H1 (cell line): ENCODE measurements at regions not wholly inside any gene's neighbourhood (a gene's known extent, or its start where the extent isn't known, plus 50 kb on each side); places are given as distances from the start of the nearest gene placed in this dataset.

Source experiments
- CTCF ChIA-PET: fragments of 300-600 bp; sonication (Branson Sonifier 250); formaldehyde crosslinking; loops from one replicate; lab custom pipeline; 2021; ENCODE audit not compliant: partially characterized antibody; lab: Charles Lee
- POLR2A ChIA-PET: fragments of 300-600 bp; sonication (Branson Sonifier 250); formaldehyde crosslinking; loops from one replicate; lab custom pipeline; 2021; ENCODE audit warnings: inconsistent platforms; ENCODE audit not compliant: partially characterized antibody; lab: Charles Lee
- DNase-seq, 2 experiments: peaks; one replicate each; pipeline versions ENCODE4 v3.0.0 to v3.0.0-alpha.2; 2010 to 2022; ENCODE audit warnings: low spot score in 2 of 2, low read depth in 1 of 2, mixed read lengths in 1 of 2
- FAIRE-seq: peaks from 2 replicates; lab custom pipeline; 2011; peaks lifted over from hg19 to GRCh38; lab: Jason Lieb, UNC
- H2AFZ ChIP-seq: 2 replicates; pipeline ENCODE4 v1.8.1; 2012; ENCODE audit warnings: low read length, inconsistent platforms
- H2AK5ac ChIP-seq: 2 replicates; pipeline ENCODE4 v1.6.1; 2013; ENCODE audit warnings: low read depth, low read length
- H2BK120ac ChIP-seq: replicated peaks from 2 replicates; pipeline ENCODE3; 2013; ENCODE audit warnings: low read depth, low read length, inconsistent platforms
- H2BK12ac ChIP-seq: 2 replicates; pipeline ENCODE4 v1.6.1; 2013; ENCODE audit warnings: low read depth, low read length
- H2BK15ac ChIP-seq: 2 replicates; pipeline ENCODE4 v1.6.1; 2013; ENCODE audit warnings: low read length
- H2BK20ac ChIP-seq: 2 replicates; pipeline ENCODE4 v1.6.1; 2013; ENCODE audit warnings: low read length
- H2BK5ac ChIP-seq: 2 replicates; pipeline ENCODE4 v1.6.1; 2013; ENCODE audit warnings: low read depth, low read length
- H3K14ac ChIP-seq: 2 replicates; pipeline ENCODE4 v1.6.1; 2013; ENCODE audit warnings: inconsistent platforms; ENCODE audit not compliant: insufficient read length
- H3K18ac ChIP-seq: 2 replicates; pipeline ENCODE4 v1.6.1; 2013; ENCODE audit warnings: low read length; ENCODE audit errors: extremely low read depth
- H3K23ac ChIP-seq: 2 replicates; pipeline ENCODE4 v1.6.1; 2013; ENCODE audit warnings: inconsistent platforms; ENCODE audit not compliant: insufficient read length
- H3K23me2 ChIP-seq: 2 replicates; pipeline ENCODE4 v1.6.1; 2013; ENCODE audit warnings: low read depth, low read length
- H3K27ac ChIP-seq: 2 replicates; pipeline ENCODE4 v1.6.1; 2011; ENCODE audit warnings: low read depth, low read length, inconsistent platforms
- H3K27me3 ChIP-seq, 4 experiments: replicated peaks in 1 of 4; 1 replicate in 1 of 4; 2 replicates in 3 of 4; pipeline versions ENCODE4 v1.6.1 to v1.8.1; 2011 to 2013; ENCODE audit warnings: low read length in 3 of 4, mild to moderate bottlenecking in 3 of 4, inconsistent platforms in 2 of 4, mixed read lengths in 2 of 4, moderate library complexity in 1 of 4; ENCODE audit not compliant: control insufficient read depth in 3 of 4, insufficient read depth in 3 of 4; ENCODE audit errors: extremely low read depth in 1 of 4
- H3K36me3 ChIP-seq, 4 experiments: 2 replicates each; pipeline versions ENCODE4 v1.6.1 to v1.8.1; 2011 to 2013; ENCODE audit warnings: mild to moderate bottlenecking in 4 of 4, low read length in 3 of 4, moderate library complexity in 2 of 4, control low read depth in 1 of 4, inconsistent platforms in 1 of 4; ENCODE audit not compliant: insufficient read depth in 4 of 4, control insufficient read depth in 2 of 4
- H3K4ac ChIP-seq: replicated peaks from 2 replicates; pipeline ENCODE3; 2013; ENCODE audit warnings: low read length, low read depth, mixed read lengths, inconsistent platforms; ENCODE audit not compliant: insufficient read length
- H3K4me1 ChIP-seq, 4 experiments: replicated peaks in 1 of 4; 1 replicate in 1 of 4; 2 replicates in 3 of 4; pipeline versions ENCODE4 v1.6.1 to v1.8.1; 2011 to 2013; ENCODE audit warnings: low read length in 3 of 4, inconsistent platforms in 2 of 4, mixed read lengths in 1 of 4; ENCODE audit not compliant: insufficient read depth in 4 of 4, control insufficient read depth in 3 of 4
- H3K4me2 ChIP-seq, 2 experiments: 2 replicates each; pipeline versions ENCODE4 v1.6.1 to v1.8.1; 2011 to 2013; ENCODE audit warnings: low read depth in 2 of 2, low read length in 2 of 2, control low read depth in 1 of 2, inconsistent platforms in 1 of 2, mild to moderate bottlenecking in 1 of 2; ENCODE audit not compliant: insufficient read depth in 1 of 2
- H3K4me3 ChIP-seq, 4 experiments: fragments of 200-600, 300-600 bp in 1 of 4; sonication (generic), shearing (Covaris generic), sonication (Bioruptor Twin) in 1 of 4; 2 replicates each; pipeline versions ENCODE4 v1.5.1 to v1.8.1; 2011 to 2016; ENCODE audit warnings: low read length in 4 of 4, low read depth in 3 of 4, control low read depth in 2 of 4, inconsistent platforms in 2 of 4, mild to moderate bottlenecking in 2 of 4, mixed read lengths in 1 of 4, moderate library complexity in 1 of 4; ENCODE audit not compliant: insufficient read depth in 2 of 4; ENCODE audit errors: extremely low read depth in 1 of 4
- H3K56ac ChIP-seq: replicated peaks from 2 replicates; pipeline ENCODE3; 2013; ENCODE audit warnings: low read depth, mild to moderate bottlenecking, mixed read lengths, low read length, inconsistent platforms; ENCODE audit not compliant: insufficient read length
- H3K79me1 ChIP-seq: 2 replicates; pipeline ENCODE4 v1.6.1; 2013; ENCODE audit warnings: low read depth, low read length, control low read depth
- H3K79me2 ChIP-seq, 2 experiments: 2 replicates each; pipeline versions ENCODE4 v1.6.1 to v1.8.1; 2012 to 2013; ENCODE audit warnings: low read length in 2 of 2, mild to moderate bottlenecking in 2 of 2, inconsistent platforms in 1 of 2; ENCODE audit not compliant: insufficient read depth in 2 of 2, control insufficient read depth in 1 of 2
- H3K9ac ChIP-seq, 4 experiments: replicated peaks in 1 of 4; 1 replicate in 1 of 4; 2 replicates in 3 of 4; pipeline versions ENCODE4 v1.6.1 to v1.8.1; 2011 to 2013; ENCODE audit warnings: low read depth in 3 of 4, low read length in 3 of 4, control low read depth in 2 of 4, mild to moderate bottlenecking in 2 of 4, moderate library complexity in 2 of 4, inconsistent platforms in 1 of 4; ENCODE audit errors: extremely low read depth in 1 of 4
- H3K9me3 ChIP-seq, 2 experiments: 2 replicates each; pipeline versions ENCODE4 v1.6.1 to v1.8.1; 2012 to 2013; ENCODE audit warnings: mild to moderate bottlenecking in 2 of 2, moderate library complexity in 2 of 2, control low read depth in 1 of 2, inconsistent platforms in 1 of 2, low read depth in 1 of 2, low read length in 1 of 2, mixed read lengths in 1 of 2; ENCODE audit not compliant: insufficient read depth in 2 of 2
- H4K20me1 ChIP-seq, 2 experiments: replicated peaks in 1 of 2; 2 replicates each; pipeline versions ENCODE3 to v1.8.1; 2011 to 2013; ENCODE audit warnings: inconsistent platforms in 2 of 2, low read length in 2 of 2, mild to moderate bottlenecking in 1 of 2; ENCODE audit not compliant: insufficient read depth in 2 of 2, control insufficient read depth in 1 of 2
- H4K5ac ChIP-seq: 2 replicates; pipeline ENCODE4 v1.6.1; 2013; ENCODE audit warnings: low read length, low read depth, mixed read lengths, inconsistent platforms; ENCODE audit not compliant: insufficient read length
- H4K8ac ChIP-seq: 2 replicates; pipeline ENCODE4 v1.8.0; 2013; ENCODE audit warnings: mild to moderate bottlenecking, moderate library complexity, low read length, inconsistent platforms; ENCODE audit not compliant: insufficient read depth; ENCODE audit errors: extremely low read depth
- H4K91ac ChIP-seq: replicated peaks from 2 replicates; pipeline ENCODE3; 2013; ENCODE audit warnings: low read length, mixed read lengths, inconsistent platforms; ENCODE audit not compliant: insufficient read length
- BACH1 ChIP-seq: IDR thresholded peaks from 2 replicates; pipeline ENCODE4 v1.6.1; 2012; ENCODE audit warnings: low read length, improper control_type of control experiment
- CBX5 ChIP-seq: fragments of 300-800, 300-1000 bp; sonication (generic); IDR thresholded peaks from 2 replicates; pipeline ENCODE4 v1.7.1; 2016; ENCODE audit warnings: antibody characterized with exemption, low read length, low read depth
- CBX8 ChIP-seq: fragments of 300-800, 300-1000 bp; sonication (generic); IDR thresholded peaks from 2 replicates; pipeline ENCODE4 v1.7.1; 2016; ENCODE audit warnings: low read depth, low read length, borderline replicate concordance
- EGR1 ChIP-seq: IDR thresholded peaks from 2 replicates; pipeline ENCODE4 v1.6.1; 2011; ENCODE audit warnings: low read depth, low read length, borderline replicate concordance
- EP300 ChIP-seq, 2 experiments: IDR thresholded peaks; 1 replicate in 1 of 2; 2 replicates in 1 of 2; pipeline ENCODE4 v1.6.1; 2011 to 2012; ENCODE audit warnings: low read depth in 2 of 2, low read length in 2 of 2, mild to moderate bottlenecking in 2 of 2, borderline replicate concordance in 1 of 2, inconsistent platforms in 1 of 2, moderate library complexity in 1 of 2
- HDAC6 ChIP-seq: IDR thresholded peaks from one replicate; pipeline ENCODE4 v1.7.1; 2012; ENCODE audit warnings: low read depth, mild to moderate bottlenecking, inconsistent platforms, low read length, moderate library complexity
- KDM1A ChIP-seq: fragments of 200-600, 300-600 bp; sonication (generic); IDR thresholded peaks from 2 replicates; pipeline ENCODE4 v1.7.1; 2016; ENCODE audit warnings: mild to moderate bottlenecking, low read length, borderline replicate concordance
- KDM5A ChIP-seq: fragments of 200-600 bp; IDR thresholded peaks from 2 replicates; pipeline ENCODE4 v1.7.1; 2012; ENCODE audit warnings: mild to moderate bottlenecking, low read length, inconsistent platforms, mixed read lengths
- SAP30 ChIP-seq: fragments of 300-600 bp; sonication (generic); IDR thresholded peaks from 2 replicates; pipeline ENCODE4 v1.7.1; 2012; ENCODE audit warnings: low read length, moderate library complexity, mild to moderate bottlenecking, inconsistent platforms; ENCODE audit not compliant: insufficient read depth, insufficient replicate concordance
- SIN3A ChIP-seq, 2 experiments: IDR thresholded peaks in 1 of 2; conservative IDR thresholded peaks in 1 of 2; 2 replicates each; pipeline ENCODE4 v1.6.1; 2011 to 2012; ENCODE audit warnings: low read length in 2 of 2, improper control_type of control experiment in 1 of 2, low read depth in 1 of 2, mild to moderate bottlenecking in 1 of 2
- SP1 ChIP-seq: IDR thresholded peaks from 2 replicates; pipeline ENCODE4 v1.6.1; 2011; ENCODE audit warnings: low read depth, low read length
- SP2 ChIP-seq: IDR thresholded peaks from 2 replicates; pipeline ENCODE4 v1.6.1; 2012; ENCODE audit warnings: mild to moderate bottlenecking, low read length, inconsistent platforms
- TEAD4 ChIP-seq: IDR thresholded peaks from 2 replicates; pipeline ENCODE4 v1.6.1; 2012; ENCODE audit warnings: low read depth, low read length, inconsistent platforms, mixed read lengths
- YY1 ChIP-seq: IDR thresholded peaks from 2 replicates; pipeline ENCODE4 v1.6.1; 2011; ENCODE audit warnings: low read depth, mild to moderate bottlenecking, low read length
- WGBS, 2 experiments: shearing (Covaris generic) in 1 of 2; methylation state at CpG; one replicate each; pipeline versions ENCODE4 v1.1.6 to v1.1.7; 2013 to 2015; ENCODE audit warnings: low lambda C conversion rate in 2 of 2, mixed read lengths in 2 of 2, inconsistent platforms in 1 of 2, low coverage in 1 of 2, missing lambda C conversion rate in 1 of 2; ENCODE audit not compliant: insufficient replicate concordance in 2 of 2, insufficient coverage in 1 of 2, insufficient read length in 1 of 2; ENCODE audit errors: extremely low coverage in 1 of 2, missing lambda C conversion rate in 1 of 2; 5-methylcytosine and 5-hydroxymethylcytosine counted together

DNA sequence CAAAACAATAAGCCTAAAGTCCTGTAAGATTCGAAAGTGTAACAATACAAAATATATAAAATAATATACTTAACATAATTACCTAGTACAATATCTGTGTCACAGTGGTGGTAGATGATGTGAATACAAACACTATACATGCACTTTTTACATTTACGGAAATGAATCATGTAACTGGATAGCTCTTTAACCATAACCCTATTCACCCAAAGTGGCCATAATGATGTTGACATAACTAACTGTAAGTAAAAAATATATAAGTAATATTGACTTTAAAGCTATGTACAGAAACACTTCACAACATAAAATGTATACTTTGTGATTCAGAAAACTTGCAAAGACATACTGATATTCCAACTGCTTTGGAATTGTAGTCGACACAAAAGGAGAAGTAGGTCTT, 616.9 kb upstream of the SLC8A1 start:
- H3K36me3 ChIP-seq = no peaks in the 10 kb centered on the region
- H3K79me1 ChIP-seq = no peaks in the 10 kb centered on the region
- H4K5ac ChIP-seq = no peak overlapping the region
- ChIA-PET POLR2A (no interaction called here), CTCF (interaction anchor here (1.2 kb wide), 1 partner anchor 1015 kb away, joined by 3 read pairs; no protein-coding TSS in a partner anchor)
- H2AK5ac ChIP-seq = no peak overlapping the region
- H3K23me2 ChIP-seq = no peaks in the 10 kb centered on the region; the same call in 1 of the 2 replicates
- no peak overlapping the region for H2AFZ ChIP-seq
- H2BK20ac ChIP-seq = no peak overlapping the region
- no peak overlapping the region for H3K18ac ChIP-seq
- H3K9me3 ChIP-seq = no peaks in the 10 kb centered on the region
- H2BK5ac ChIP-seq = no peak overlapping the region
- no peak for DNase-seq
- no peak overlapping the region for H4K91ac ChIP-seq
- H3K79me2 ChIP-seq = no peaks in the 10 kb centered on the region
- no peaks in the 10 kb centered on the region for H3K27me3 ChIP-seq
- H3K23ac ChIP-seq = no peak overlapping the region
- H3K4me1 ChIP-seq = no peaks in the 10 kb centered on the region; a peak in 1 of 7 replicates
- no peak overlapping the region for H2BK15ac ChIP-seq
- H2BK12ac ChIP-seq = no peak overlapping the region
- no peak overlapping the region for H3K4ac ChIP-seq
- no peak overlapping the region for H2BK120ac ChIP-seq
- H4K8ac ChIP-seq = no peak overlapping the region
- H3K4me3 ChIP-seq = no peak overlapping the region
- WGBS, 2 experiments = 91% methylated on average over 3 of the region's 3 CpGs; no CpG with 5 or more reads in 1 of the 2 experiments
- H3K9ac ChIP-seq = no peak overlapping the region
- no peak overlapping the region for H3K4me2 ChIP-seq
- FAIRE-seq = no peak
- no peaks in the 10 kb centered on the region for H4K20me1 ChIP-seq
- H3K27ac ChIP-seq = no peak overlapping the region
- H3K56ac ChIP-seq = no peak overlapping the region
- no peak overlapping the region for H3K14ac ChIP-seq
- TF ChIP-seq BACH1 (no peak), EP300 (IDR thresholded peaks at IDR 0.05; ENCODE audit: borderline replicate concordance in 1 of 2, low read depth in 2 of 2, low read length in 2 of 2) (no peak), HDAC6 (no peak), SP2 (no peak), CBX8 (no peak), SAP30 (no peak), TEAD4 (no peak), KDM5A (no peak), KDM1A (no peak), SP1 (no peak), SIN3A (conservative IDR thresholded peaks at IDR 0.05 in 1 of 2, IDR thresholded peaks at IDR 0.05 in 1 of 2; ENCODE audit: low read depth in 1 of 2, low read length in 2 of 2) (no peak), YY1 (no peak), EGR1 (no peak), CBX5 (no peak)
